CD4-positive, alpha-beta T cell treated with Interleukin-10 for 1 hour (primary cell): ENCODE measurements at regions not wholly inside any gene's neighbourhood (a gene's known extent, or its start where the extent isn't known, plus 50 kb on each side); places are given as distances from the start of the nearest gene placed in this dataset.

Experiments used
- DNase-seq: peaks from one replicate; pipeline ENCODE4 v3.0.0-alpha.2; 2020

GRCh38 chr15:37880835-37881153 lies 53.6 kb upstream of the TMCO5A start:
- DNase-seq: no peak

DNA sequence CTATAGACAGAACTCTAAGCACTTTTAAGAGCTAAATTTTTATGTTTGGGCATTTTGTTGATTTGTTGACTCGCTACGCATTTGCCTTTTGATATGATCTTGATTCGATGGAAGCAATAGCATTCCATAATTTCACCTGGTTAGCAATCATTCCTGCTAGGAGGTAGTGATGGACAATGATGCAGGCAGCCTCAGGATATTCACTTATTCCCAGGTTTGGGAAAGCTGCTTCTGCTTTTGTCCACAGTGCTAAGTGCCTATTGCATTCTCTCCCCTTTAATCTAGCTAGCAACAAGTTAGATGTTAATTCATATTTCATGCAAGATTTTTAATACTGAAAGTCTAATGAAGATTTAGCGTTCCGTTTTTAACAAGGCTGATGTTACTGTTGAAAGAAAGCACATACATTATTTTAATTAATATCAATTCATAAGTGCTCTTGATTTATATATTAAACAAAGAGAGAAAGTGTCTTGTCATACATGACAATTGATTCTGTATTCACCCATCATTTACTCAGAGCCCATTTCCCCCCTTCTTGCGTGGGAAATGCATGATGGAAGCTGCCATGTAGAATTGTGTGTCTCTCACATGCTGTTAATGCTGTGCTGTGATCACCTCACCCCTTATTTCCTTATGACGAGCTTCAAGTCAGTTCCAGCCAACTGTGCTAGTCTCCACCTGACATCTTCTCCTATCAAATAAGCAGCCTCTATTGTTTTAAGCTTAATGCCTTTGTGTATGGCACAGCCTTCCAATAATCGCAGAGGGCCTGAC lies 53.0 kb upstream of the TMCO5A start:
- no peak for DNase-seq

- DNase-seq: no peak
Measured at GRCh38 chr15:37882640-37883039, 51.8 kb upstream of the TMCO5A start.
